C1 segment of cervical spinal cord (tissue), 14 donors: ENCODE measurements at regions not wholly inside any gene's neighbourhood (a gene's known extent, or its start where the extent isn't known, plus 50 kb on each side); places are given as distances from the start of the nearest gene placed in this dataset.

Source experiments
- DNase-seq, 14 donors: peaks; one replicate each; lab custom pipeline; 2025; lab: John Stamatoyannopoulos, UW

DNA sequence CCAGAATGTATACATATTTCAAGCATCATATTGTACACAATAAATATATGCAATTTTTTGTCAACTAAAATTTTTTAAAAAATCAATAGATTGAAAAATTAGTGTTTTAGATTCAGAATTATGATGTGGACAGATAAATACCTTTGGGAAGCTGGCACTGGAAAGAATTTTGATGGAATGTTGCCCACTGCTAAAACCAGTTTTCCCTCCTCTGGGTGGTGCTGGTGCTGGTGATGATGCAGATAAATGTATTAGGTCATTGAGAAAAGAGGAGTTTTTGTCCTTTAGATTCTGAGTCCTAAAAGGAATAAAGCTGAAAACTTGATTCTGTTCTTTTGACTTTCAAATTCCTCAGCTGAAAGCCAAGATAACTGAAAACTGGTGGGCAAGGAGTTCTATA, 56.0 kb upstream of the SUCLG2 start:
- no peak for DNase-seq

DNA sequence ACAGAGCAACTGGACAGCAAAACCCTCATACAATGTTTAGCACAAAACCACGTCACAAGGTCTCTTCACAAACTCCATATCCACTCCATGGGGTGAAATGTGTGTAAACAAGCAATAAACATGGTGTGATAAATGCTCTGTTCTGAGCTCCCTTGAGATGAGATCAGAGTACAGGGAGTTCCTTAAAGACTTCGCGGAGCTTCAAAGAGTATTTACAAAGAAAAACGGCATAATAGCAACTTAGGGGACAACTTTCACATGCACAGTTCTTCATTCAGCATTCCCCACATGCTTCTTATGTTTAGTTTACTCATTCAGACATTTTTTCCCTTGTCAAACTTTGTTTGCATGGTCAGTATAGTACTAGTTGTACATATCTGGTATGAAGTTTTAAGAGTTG, 52.5 kb upstream of the SUCLG2 start:
- no peak for DNase-seq

DNA sequence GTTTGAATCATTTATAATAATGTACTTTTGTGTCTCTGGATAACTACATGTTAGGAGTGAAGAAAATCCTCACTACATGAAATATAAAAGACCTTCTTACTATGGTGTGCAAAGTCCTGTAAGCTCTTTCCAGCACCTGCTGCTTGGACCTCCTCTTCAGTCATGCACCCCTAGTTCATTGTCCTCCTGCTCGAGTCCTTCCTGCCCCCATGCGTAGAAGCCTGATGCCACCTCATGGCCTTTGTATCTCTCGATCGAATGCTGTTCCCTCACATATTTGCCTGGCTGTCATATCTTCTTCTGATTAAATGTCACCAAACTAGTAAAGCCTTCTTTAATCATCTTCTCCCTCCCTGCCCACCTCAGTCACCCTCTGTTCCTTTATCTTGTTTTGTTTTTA, 49.9 kb upstream of the SUCLG2 start:
- DNase-seq, result no peak
